DOHH2 (cell line): ENCODE measurements at regions not wholly inside any gene's neighbourhood (a gene's known extent, or its start where the extent isn't known, plus 50 kb on each side); places are given as distances from the start of the nearest gene placed in this dataset.

Source experiments
- CTCF ChIP-seq: fragments of 200-600 bp; sonication (generic); IDR thresholded peaks from one replicate; pipeline ENCODE4 v1.5.1; 2014; ENCODE audit warnings: antibody characterized with exemption, mild to moderate bottlenecking, low read depth, low read length; ENCODE audit not compliant: poor library complexity, severe bottlenecking
- EZH2phosphoT487 ChIP-seq: fragments of 200-600 bp; sonication (generic); IDR thresholded peaks from 2 replicates; pipeline ENCODE4 v1.6.1; 2017; ENCODE audit warnings: borderline replicate concordance, mild to moderate bottlenecking, antibody characterized with exemption, low read length, moderate library complexity, mixed read lengths

DNA sequence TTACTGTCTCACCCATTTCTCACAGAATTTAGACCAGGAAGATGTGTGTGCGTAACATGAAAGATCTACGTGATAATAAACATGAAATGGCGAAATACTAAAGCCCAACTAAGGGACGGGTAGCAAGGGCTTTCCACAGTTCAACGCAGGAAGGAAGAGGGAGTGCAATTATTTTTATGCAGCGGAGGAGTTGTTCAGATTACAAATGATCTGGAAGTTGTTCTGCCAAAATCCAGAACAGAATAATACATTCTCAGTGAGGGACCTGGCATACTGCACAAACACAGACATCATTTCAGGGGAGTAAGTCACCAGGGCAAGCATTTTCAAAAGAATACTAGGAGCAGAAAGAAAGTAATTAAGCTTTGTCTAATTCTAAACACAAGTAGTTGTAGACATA is 133.6 kb upstream of the RAP2B start:
- TF ChIP-seq CTCF = no peak
- TF ChIP-seq EZH2phosphoT487 = no peak
